ENCODE measurements at regions not wholly inside any gene's neighbourhood (a gene's known extent, or its start where the extent isn't known, plus 50 kb on each side); places are given as distances from the start of the nearest gene placed in this dataset.

DNA sequence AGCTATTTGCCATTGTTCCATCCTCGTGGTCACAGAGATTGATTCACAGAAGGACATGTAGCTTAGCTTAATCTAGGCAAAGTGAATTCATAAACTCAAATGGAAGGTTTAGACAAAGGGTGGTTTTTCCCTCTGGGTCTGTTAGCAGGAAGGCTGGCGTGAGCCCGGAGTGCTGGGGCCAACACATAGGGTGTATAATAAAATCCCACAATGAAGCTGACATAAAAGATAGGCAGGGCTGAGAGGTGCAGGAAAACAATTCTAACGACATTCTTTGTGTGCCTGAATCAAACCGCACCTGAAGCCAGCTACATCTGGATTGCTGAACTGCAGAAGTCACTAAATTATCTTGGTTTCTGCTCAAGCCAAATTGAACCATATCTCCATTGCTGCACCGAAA lies 173.9 kb downstream of the MAF start:
- H3K9me3 ChIP-seq (ENCODE audit: control insufficient read depth, insufficient read depth, low read length): peaks cover 25% of the 10 kb centered on the region
- no peak overlapping the region for H4K8ac ChIP-seq (ENCODE audit: low read depth in 2 of 2, low read length in 2 of 2)
- H3K4me3 ChIP-seq (ENCODE audit: insufficient read depth, low read depth, low read length): no peak overlapping the region
- TF ChIP-seq, protein P1, sequence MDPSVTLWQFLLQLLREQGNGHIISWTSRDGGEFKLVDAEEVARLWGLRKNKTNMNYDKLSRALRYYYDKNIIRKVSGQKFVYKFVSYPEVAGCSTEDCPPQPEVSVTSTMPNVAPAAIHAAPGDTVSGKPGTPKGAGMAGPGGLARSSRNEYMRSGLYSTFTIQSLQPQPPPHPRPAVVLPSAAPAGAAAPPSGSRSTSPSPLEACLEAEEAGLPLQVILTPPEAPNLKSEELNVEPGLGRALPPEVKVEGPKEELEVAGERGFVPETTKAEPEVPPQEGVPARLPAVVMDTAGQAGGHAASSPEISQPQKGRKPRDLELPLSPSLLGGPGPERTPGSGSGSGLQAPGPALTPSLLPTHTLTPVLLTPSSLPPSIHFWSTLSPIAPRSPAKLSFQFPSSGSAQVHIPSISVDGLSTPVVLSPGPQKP (IDR thresholded peaks at IDR 0.05; ENCODE audit: borderline replicate concordance, low read depth, low read length): no peak
- TF ChIP-seq MAFK (IDR thresholded peaks at IDR 0.05; ENCODE audit: low read depth, low read length) (no peak), RCOR1 (IDR thresholded peaks at IDR 0.05; ENCODE audit: insufficient replicate concordance, low read length) (no peak), CHD1 (IDR thresholded peaks at IDR 0.05; ENCODE audit: low read depth, low read length) (no peak), BHLHE40 (IDR thresholded peaks at IDR 0.05; ENCODE audit: low read depth, low read length) (no peak), SMC3 (IDR thresholded peaks at IDR 0.05; ENCODE audit: low read depth, low read length) (no peak), POLR2A (IDR thresholded peaks at IDR 0.05; ENCODE audit: low read depth, low read length) (no peak), MXI1 (IDR thresholded peaks at IDR 0.05; ENCODE audit: borderline replicate concordance, low read depth, low read length) (no peak), FOS (IDR thresholded peaks at IDR 0.05; ENCODE audit: low read depth, low read length) (no peak), MAZ (IDR thresholded peaks at IDR 0.05; ENCODE audit: borderline replicate concordance, low read depth, low read length) (no peak)
- TF ChIP-seq, protein P2, sequence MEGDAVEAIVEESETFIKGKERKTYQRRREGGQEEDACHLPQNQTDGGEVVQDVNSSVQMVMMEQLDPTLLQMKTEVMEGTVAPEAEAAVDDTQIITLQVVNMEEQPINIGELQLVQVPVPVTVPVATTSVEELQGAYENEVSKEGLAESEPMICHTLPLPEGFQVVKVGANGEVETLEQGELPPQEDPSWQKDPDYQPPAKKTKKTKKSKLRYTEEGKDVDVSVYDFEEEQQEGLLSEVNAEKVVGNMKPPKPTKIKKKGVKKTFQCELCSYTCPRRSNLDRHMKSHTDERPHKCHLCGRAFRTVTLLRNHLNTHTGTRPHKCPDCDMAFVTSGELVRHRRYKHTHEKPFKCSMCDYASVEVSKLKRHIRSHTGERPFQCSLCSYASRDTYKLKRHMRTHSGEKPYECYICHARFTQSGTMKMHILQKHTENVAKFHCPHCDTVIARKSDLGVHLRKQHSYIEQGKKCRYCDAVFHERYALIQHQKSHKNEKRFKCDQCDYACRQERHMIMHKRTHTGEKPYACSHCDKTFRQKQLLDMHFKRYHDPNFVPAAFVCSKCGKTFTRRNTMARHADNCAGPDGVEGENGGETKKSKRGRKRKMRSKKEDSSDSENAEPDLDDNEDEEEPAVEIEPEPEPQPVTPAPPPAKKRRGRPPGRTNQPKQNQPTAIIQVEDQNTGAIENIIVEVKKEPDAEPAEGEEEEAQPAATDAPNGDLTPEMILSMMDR (conservative IDR thresholded peaks at IDR 0.05; ENCODE audit: low read depth, low read length): no peak
- TF ChIP-seq, protein P3, sequence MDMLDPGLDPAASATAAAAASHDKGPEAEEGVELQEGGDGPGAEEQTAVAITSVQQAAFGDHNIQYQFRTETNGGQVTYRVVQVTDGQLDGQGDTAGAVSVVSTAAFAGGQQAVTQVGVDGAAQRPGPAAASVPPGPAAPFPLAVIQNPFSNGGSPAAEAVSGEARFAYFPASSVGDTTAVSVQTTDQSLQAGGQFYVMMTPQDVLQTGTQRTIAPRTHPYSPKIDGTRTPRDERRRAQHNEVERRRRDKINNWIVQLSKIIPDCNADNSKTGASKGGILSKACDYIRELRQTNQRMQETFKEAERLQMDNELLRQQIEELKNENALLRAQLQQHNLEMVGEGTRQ (IDR thresholded peaks at IDR 0.05; ENCODE audit: low read depth, low read length): no peak
- H2BK20ac ChIP-seq (ENCODE audit: low read depth, low read length): no peak overlapping the region
- H3K27me3 ChIP-seq (ENCODE audit: control insufficient read depth, insufficient read depth, low read length): no peaks in the 10 kb centered on the region
- no CpG with 5 or more reads among the region's 6 CpGs for WGBS, 2 experiments (ENCODE audit: extremely low coverage in 2 of 2, insufficient read length in 1 of 2)
- no peak overlapping the region for H2AK9ac ChIP-seq (replicated peaks; ENCODE audit: low read depth, low read length, poor library complexity)
- H2AK5ac ChIP-seq (ENCODE audit: low read depth, low read length): no peak overlapping the region
- no peak overlapping the region for H3K14ac ChIP-seq (replicated peaks; ENCODE audit: low read depth, low read length)
- no TSS peak for BruUV-seq (replicated peaks)
- no peak overlapping the region for H3K4ac ChIP-seq (ENCODE audit: low read depth, low read length)
- H3K36me3 ChIP-seq (ENCODE audit: control insufficient read depth, insufficient read depth, low read length): no peaks in the 10 kb centered on the region
- H3K79me1 ChIP-seq (ENCODE audit: low read depth in 1 of 2, low read length in 2 of 2): no peaks in the 10 kb centered on the region
- in situ Hi-C loops (cut with MboI; ENCODE audit: low sequenced_read_pairs): no loop called here
- CTCF ChIA-PET: no interaction called here
- no peaks in the 10 kb centered on the region for H3K4me1 ChIP-seq (ENCODE audit: control insufficient read depth, insufficient read depth, low read length)
- ATAC-seq (ENCODE audit: low read depth): no peak
- H3K18ac ChIP-seq (ENCODE audit: low read depth, low read length): no peak overlapping the region
- H4K91ac ChIP-seq (ENCODE audit: insufficient read depth, low read depth, low read length): no peak overlapping the region
- H3K56ac ChIP-seq (ENCODE audit: extremely low read depth, insufficient read depth, low read length): no peak overlapping the region
- no peak overlapping the region for H3K27ac ChIP-seq (ENCODE audit: insufficient read depth, low read length)
- no peaks in the 10 kb centered on the region for H3K9me1 ChIP-seq (ENCODE audit: insufficient read depth, low read length)
- no peaks in the 10 kb centered on the region for H4K20me1 ChIP-seq (ENCODE audit: insufficient read depth, low read length)
- H2BK5ac ChIP-seq (ENCODE audit: low read depth, low read length, poor library complexity, severe bottlenecking): no peak overlapping the region
- no peak overlapping the region for H3K4me2 ChIP-seq (ENCODE audit: low read depth, low read length)
- no peak overlapping the region for H2BK15ac ChIP-seq (ENCODE audit: low read depth, low read length)
- POLR2A ChIA-PET (ENCODE audit: unreplicated experiment): no interaction called here
- no peak overlapping the region for H2BK120ac ChIP-seq (ENCODE audit: low read depth, low read length)
- intact Hi-C loops (cut with micrococcal nuclease): no loop called here
- H3K9ac ChIP-seq (ENCODE audit: low read depth, low read length): no peak overlapping the region
- H2AFZ ChIP-seq (replicated peaks; ENCODE audit: low read length, poor library complexity): no peak overlapping the region
- dilution Hi-C loops (cut with HindIII; ENCODE audit: low sequenced_read_pairs, unreplicated experiment): no loop called here
- no peak overlapping the region for H3K23ac ChIP-seq (ENCODE audit: low read depth, low read length)
- DNase-seq: no peak
- H4K5ac ChIP-seq (ENCODE audit: low read depth, low read length): no peak overlapping the region
